GM12878 (cell line): ENCODE measurements at regions not wholly inside any gene's neighbourhood (a gene's known extent, or its start where the extent isn't known, plus 50 kb on each side); places are given as distances from the start of the nearest gene placed in this dataset.

ENCODE experiments used
- BRCA1 ChIP-seq: IDR thresholded peaks from 2 replicates; pipeline ENCODE4 v1.6.1; 2011; ENCODE audit warnings: low read depth, low read length, improper control_type of control experiment
- SP1 ChIP-seq: IDR thresholded peaks from one replicate; pipeline ENCODE4 v1.6.1; 2011; ENCODE audit warnings: low read depth, low read length

DNA sequence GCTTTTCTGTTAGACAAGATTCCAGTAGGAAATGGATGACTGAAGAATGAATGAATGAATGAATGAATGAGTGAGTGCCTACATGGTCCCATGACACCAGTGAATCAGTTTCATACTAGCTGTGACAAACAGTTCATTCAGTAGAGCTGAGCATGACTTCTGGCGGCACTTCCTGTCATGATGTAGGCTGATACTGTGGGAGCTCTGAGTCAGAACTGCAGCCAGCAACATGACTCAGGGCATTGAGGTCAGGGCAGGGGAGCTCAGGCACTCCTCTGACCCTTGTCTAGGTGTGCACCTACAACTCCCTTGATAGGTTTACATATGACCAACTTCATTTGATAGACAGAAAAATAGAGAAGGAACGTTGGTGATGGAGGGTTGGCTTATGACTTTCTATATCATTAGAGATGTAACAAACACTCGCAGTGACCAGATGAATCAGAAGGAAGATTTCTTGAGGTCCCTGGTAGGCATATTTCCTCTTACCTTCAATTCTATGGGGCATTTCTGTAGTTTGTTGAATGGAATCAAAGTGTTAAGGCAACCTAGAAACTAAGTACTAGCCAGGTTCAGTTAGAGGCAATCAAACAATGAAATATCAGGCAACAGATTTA lies 139.3 kb upstream of the ARHGAP5 start:
- TF ChIP-seq SP1, result no peak
- no peak for TF ChIP-seq BRCA1
